CD4-positive, alpha-beta T cell (primary cell): ENCODE measurements at regions not wholly inside any gene's neighbourhood (a gene's known extent, or its start where the extent isn't known, plus 50 kb on each side); places are given as distances from the start of the nearest gene placed in this dataset.
A peak's percentile ranks its signal among the peaks of the same experiment; 100 is the strongest.

ENCODE experiments used
- ATAC-seq: fragments of 200-7000 bp; cut with Tn5 transposase; one replicate; pipeline ENCODE4 v1.10.0; 2022; ENCODE audit warnings: mild to moderate bottlenecking; ENCODE audit not compliant: poor library complexity
- CTCF ChIA-PET: fragments of 350-600 bp; sonication (Branson Sonifier 250); formaldehyde crosslinking; loops from one replicate; lab custom pipeline; 2021; ENCODE audit warnings: antibody characterized with exemption, inconsistent platforms; lab: Charles Lee
- POLR2A ChIA-PET: fragments of 350-600 bp; sonication (Branson Sonifier 250); formaldehyde crosslinking; loops from one replicate; lab custom pipeline; 2021; ENCODE audit warnings: antibody characterized with exemption, inconsistent platforms; lab: Charles Lee
- DNase-seq, 14 experiments: peaks; one replicate each; pipeline ENCODE4 v3.0.0-alpha.2; 2013 to 2020; ENCODE audit warnings: mixed read lengths in 2 of 14
- H3K27ac ChIP-seq, 2 donors: one replicate each; pipeline versions ENCODE4 v1.5.1 to v1.7.0; 2013; ENCODE audit warnings: low read length in 2 of 2, low read depth in 1 of 2, mild to moderate bottlenecking in 1 of 2
- H3K27me3 ChIP-seq, 2 experiments: 1 replicate in 1 of 2; 2 replicates in 1 of 2; pipeline versions ENCODE4 v1.6.1 to v1.7.0; 2013; ENCODE audit warnings: low read length in 2 of 2, control low read depth in 1 of 2, mild to moderate bottlenecking in 1 of 2, moderate library complexity in 1 of 2; ENCODE audit not compliant: insufficient read depth in 2 of 2, control insufficient read depth in 1 of 2
- H3K36me3 ChIP-seq: one replicate; pipeline ENCODE4 v1.6.1; 2013; ENCODE audit warnings: low read length, control low read depth; ENCODE audit not compliant: insufficient read depth
- H3K4me1 ChIP-seq: one replicate; pipeline ENCODE4 v1.6.1; 2013; ENCODE audit warnings: low read length, control low read depth; ENCODE audit not compliant: insufficient read depth
- H3K4me3 ChIP-seq: one replicate; pipeline ENCODE4 v1.5.1; 2013; ENCODE audit warnings: mild to moderate bottlenecking, low read length, moderate library complexity
- H3K9me3 ChIP-seq, 2 experiments: 1 replicate in 1 of 2; 2 replicates in 1 of 2; pipeline versions ENCODE4 v1.6.1 to v1.7.0; 2013; ENCODE audit warnings: low read length in 2 of 2, mild to moderate bottlenecking in 2 of 2, control low read depth in 1 of 2, moderate library complexity in 1 of 2; ENCODE audit not compliant: control insufficient read depth in 1 of 2, insufficient read depth in 1 of 2
- H3K27ac Mint-ChIP-seq: one replicate; pipeline ENCODE4 v1.8.0; 2020; ENCODE audit warnings: mixed read lengths
- H3K27me3 Mint-ChIP-seq: one replicate; pipeline ENCODE4 v1.8.0; 2021; ENCODE audit warnings: mixed read lengths
- H3K36me3 Mint-ChIP-seq: one replicate; pipeline ENCODE4 v1.8.0; 2021; ENCODE audit warnings: low read depth, mixed read lengths
- H3K4me1 Mint-ChIP-seq: one replicate; pipeline ENCODE4 v1.8.0; 2021; ENCODE audit warnings: low read depth, mixed read lengths
- H3K4me3 Mint-ChIP-seq: one replicate; pipeline ENCODE4 v1.8.0; 2020; ENCODE audit warnings: mild to moderate bottlenecking, mixed read lengths
- H3K9me3 Mint-ChIP-seq: one replicate; pipeline ENCODE4 v1.8.0; 2020; ENCODE audit warnings: mixed read lengths
- CTCF ChIP-seq: fragments of 200-600 bp; IDR thresholded peaks from one replicate; pipeline ENCODE4 v1.8.0; 2022; ENCODE audit warnings: antibody characterized with exemption, mild to moderate bottlenecking
- intact Hi-C, 2 experiments: fragments of 100-400 bp; cut with DNase I in 1 of 2; cut with micrococcal nuclease in 1 of 2; formaldehyde crosslinking; loops; one replicate each; pipeline versions ENCODE4 v1.15.1 to v1.9.0; 2023 to 2025; cut with DNase I, micrococcal nuclease

DNA sequence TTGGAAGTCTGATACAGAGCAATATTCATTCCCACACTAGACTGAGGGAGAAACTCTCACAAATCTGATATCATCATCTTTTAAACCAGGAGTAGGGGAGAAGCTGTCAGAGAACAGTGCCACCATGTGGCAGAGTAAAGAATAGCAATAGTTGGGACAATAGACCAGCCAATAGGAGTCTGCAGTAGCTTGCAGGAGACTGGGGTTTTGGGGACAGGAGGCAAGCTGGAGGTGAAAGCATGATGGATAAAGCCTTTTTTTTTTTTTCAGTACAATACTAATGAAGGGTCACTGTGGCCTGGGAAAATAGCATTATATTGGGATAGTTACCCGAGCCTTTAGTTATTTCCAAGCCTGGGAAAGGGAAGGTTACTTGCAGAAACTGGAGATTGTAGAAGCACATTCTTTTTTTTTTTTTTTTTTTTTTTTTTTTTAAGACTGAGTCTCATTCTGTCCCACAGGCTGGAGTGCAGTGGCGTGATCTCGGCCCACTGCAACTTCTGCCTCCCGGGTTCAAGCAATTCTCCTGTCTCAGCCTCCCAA, 120.7 kb downstream of the S1PR1 start:
- intact Hi-C loops, result loop anchor here (1.0 to 5.0 kb wide), 8 partner anchors 48 to 460 kb away; partner anchors contain the start of genes S1PR1 (in 2 of the 2) and SLC30A7 (in 1 of the 2)
- CTCF ChIA-PET, result interaction anchor here (0.6 to 2.6 kb wide), 34 partner anchors 8 to 463 kb away, joined by 3 to 48 read pairs (median 4); partner anchors contain the start of gene EXTL2
- no peaks in the 10 kb centered on the region for H3K36me3 ChIP-seq
- no peak overlapping the region for H3K4me3 Mint-ChIP-seq
- POLR2A ChIA-PET, result interaction anchor here (0.6 to 2.5 kb wide), 7 partner anchors 48 to 463 kb away, joined by 3 to 50 read pairs (median 3); partner anchors contain the start of genes EXTL2 and S1PR1
- peak; percentile 84 for TF ChIP-seq CTCF
- peaks cover 9% of the 10 kb centered on the region for H3K4me1 Mint-ChIP-seq
- no peaks in the 10 kb centered on the region for H3K9me3 Mint-ChIP-seq
- H3K27me3 Mint-ChIP-seq, result no peaks in the 10 kb centered on the region
- peak; percentile 43 to 92 (median 60) for DNase-seq
- no peaks in the 10 kb centered on the region for H3K36me3 Mint-ChIP-seq
- H3K9me3 ChIP-seq, result no peaks in the 10 kb centered on the region
- H3K4me3 ChIP-seq, result no peak overlapping the region
- no peaks in the 10 kb centered on the region for H3K27me3 ChIP-seq
- no peak overlapping the region for H3K27ac ChIP-seq
- H3K4me1 ChIP-seq, result peaks cover 7% of the 10 kb centered on the region
- ATAC-seq, result peak; percentile 100
- peak overlapping the region; percentile 5 for H3K27ac Mint-ChIP-seq

DNA sequence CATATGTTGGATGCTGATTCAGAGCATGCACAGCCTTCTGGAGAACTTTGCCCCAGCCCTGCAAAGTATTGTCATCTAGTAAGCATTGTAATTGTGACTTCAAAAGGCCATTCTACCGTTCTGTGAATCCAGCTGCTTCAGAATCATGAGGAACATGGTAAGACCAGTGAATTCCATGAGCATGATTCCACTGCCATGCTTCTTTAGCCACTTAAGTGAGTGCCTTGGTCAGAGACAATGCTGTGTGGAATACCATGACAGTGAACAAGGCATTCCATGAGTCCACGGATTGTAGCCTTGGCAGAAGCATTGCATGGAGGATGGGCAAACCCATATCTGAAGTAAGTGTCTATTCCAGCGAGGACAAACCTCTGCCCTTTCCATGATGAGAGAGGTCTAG, 123.7 kb downstream of the S1PR1 start:
- no peak overlapping the region for H3K27ac Mint-ChIP-seq
- ChIA-PET CTCF (no interaction called here), POLR2A (interaction anchor here (0.6 kb wide), 1 partner anchor 89 kb away, joined by 4 read pairs; no protein-coding TSS in a partner anchor)
- H3K4me1 Mint-ChIP-seq, result peaks cover 9% of the 10 kb centered on the region
- Histone ChIP-seq H3K9me3 (no peaks in the 10 kb centered on the region), H3K27ac (no peak overlapping the region), H3K4me1 (peaks cover 7% of the 10 kb centered on the region), H3K27me3 (no peaks in the 10 kb centered on the region), H3K36me3 (no peaks in the 10 kb centered on the region), H3K4me3 (no peak overlapping the region)
- intact Hi-C loops, result loop anchor here in 1 of 2 experiments (5.0 kb wide), 1 partner anchor 458 kb away; no protein-coding TSS in a partner anchor
- ATAC-seq (no peak), DNase-seq (no peak)
- no peak overlapping the region for H3K4me3 Mint-ChIP-seq
- TF ChIP-seq CTCF, result no peak
- H3K27me3 Mint-ChIP-seq, result no peaks in the 10 kb centered on the region
- no peaks in the 10 kb centered on the region for H3K36me3 Mint-ChIP-seq
- no peaks in the 10 kb centered on the region for H3K9me3 Mint-ChIP-seq

DNA sequence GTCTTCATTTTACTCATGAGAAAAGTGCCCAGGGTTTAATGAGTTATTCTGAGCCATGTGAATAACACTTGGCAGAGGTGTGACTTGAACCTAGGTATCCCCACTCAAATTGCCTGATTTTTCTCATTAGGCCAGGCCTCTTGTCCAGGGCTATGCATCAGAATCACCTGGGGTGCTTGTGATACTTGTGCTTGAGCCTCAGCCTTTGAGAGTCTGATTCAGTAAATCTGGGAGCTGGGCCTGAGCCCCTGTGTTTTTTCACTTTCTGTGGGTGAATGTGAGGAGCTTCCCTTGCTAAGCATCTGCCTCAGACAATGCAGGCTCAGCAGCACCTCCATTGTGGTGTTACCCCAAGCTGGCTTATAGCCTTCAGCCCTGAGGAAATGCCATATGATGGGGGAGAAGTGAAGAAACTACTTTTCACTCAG, 127.1 kb downstream of the S1PR1 start:
- Mint-ChIP-seq H3K4me3 (no peak overlapping the region), H3K27ac (no peak overlapping the region), H3K27me3 (no peaks in the 10 kb centered on the region), H3K4me1 (no peaks in the 10 kb centered on the region), H3K36me3 (no peaks in the 10 kb centered on the region), H3K9me3 (no peaks in the 10 kb centered on the region)
- no peak overlapping the region for H3K4me3 ChIP-seq
- intact Hi-C loops, result loop anchor here in 1 of 2 experiments (5.0 kb wide), 1 partner anchor 462 kb away; no protein-coding TSS in a partner anchor
- no peaks in the 10 kb centered on the region for H3K36me3 ChIP-seq
- no peaks in the 10 kb centered on the region for H3K27me3 ChIP-seq
- POLR2A ChIA-PET, result interaction anchor here (0.6 kb wide), 1 partner anchor 54 kb away, joined by 3 read pairs; no protein-coding TSS in a partner anchor
- no peak for DNase-seq
- TF ChIP-seq CTCF, result no peak
- no peak for ATAC-seq
- no peaks in the 10 kb centered on the region for H3K4me1 ChIP-seq
- CTCF ChIA-PET, result interaction anchor here (0.6 to 1.8 kb wide), 3 partner anchors 55 to 906 kb away, joined by 3 to 6 read pairs (median 4); no protein-coding TSS in a partner anchor
- no peaks in the 10 kb centered on the region for H3K9me3 ChIP-seq
- no peak overlapping the region for H3K27ac ChIP-seq
